Upper lobe of left lung (tissue), 6 donors: ENCODE measurements at regions not wholly inside any gene's neighbourhood (a gene's known extent, or its start where the extent isn't known, plus 50 kb on each side); places are given as distances from the start of the nearest gene placed in this dataset.
A peak's percentile ranks its signal among the peaks of the same experiment; 100 is the strongest.

Experiments
- ATAC-seq, 2 donors: fragments of 200-7000 bp; cut with Tn5 transposase; one replicate each; pipeline ENCODE4 v1.9.1; 2022; ENCODE audit warnings: mild to moderate bottlenecking in 2 of 2, moderate library complexity in 2 of 2; ENCODE audit not compliant: low FRiP score in 2 of 2
- DNase-seq, 2 donors: peaks; one replicate each; pipeline ENCODE4 v3.0.0-alpha.2; 2019 to 2020
- H3K27ac ChIP-seq, 4 donors: fragments of 200-600 bp; sonication (generic); one replicate each; pipeline ENCODE4 v1.5.1; 2016 to 2019
- H3K27me3 ChIP-seq, 4 donors: fragments of 200-600 bp; sonication (generic); one replicate each; pipeline ENCODE4 v1.5.1; 2017 to 2019
- H3K36me3 ChIP-seq, 4 donors: fragments of 200-600 bp; sonication (generic); one replicate each; pipeline ENCODE4 v1.5.1; 2016 to 2019
- H3K4me1 ChIP-seq, 4 donors: fragments of 200-600 bp; sonication (generic); one replicate each; pipeline ENCODE4 v1.5.1; 2018 to 2019
- H3K4me3 ChIP-seq, 4 donors: fragments of 200-600 bp; sonication (generic); one replicate each; pipeline ENCODE4 v1.5.1; 2017 to 2019; ENCODE audit warnings: mild to moderate bottlenecking in 2 of 4, moderate library complexity in 1 of 4
- H3K9me3 ChIP-seq, 4 donors: fragments of 200-600 bp; sonication (generic); one replicate each; pipeline ENCODE4 v1.5.1; 2018 to 2019
- CTCF ChIP-seq, 6 experiments: fragments of 450-650 bp in 4 of 6; fragments of 200-600 bp in 2 of 6; sonication (generic) in 2 of 6; IDR thresholded peaks; one replicate each; pipeline ENCODE4 v1.5.1; 2016 to 2019; ENCODE audit warnings: antibody characterized with exemption in 6 of 6
- EP300 ChIP-seq, 4 donors: sonication (generic); formaldehyde crosslinking; IDR thresholded peaks; one replicate each; pipeline ENCODE4 v1.5.1; 2017; ENCODE audit warnings: antibody characterized with exemption in 4 of 4, control low read depth in 2 of 4
- POLR2A ChIP-seq, 4 donors: fragments of 450-650 bp; IDR thresholded peaks; one replicate each; pipeline ENCODE4 v1.5.1; 2016 to 2017; ENCODE audit warnings: antibody characterized with exemption in 4 of 4, mild to moderate bottlenecking in 2 of 4
- POLR2AphosphoS5 ChIP-seq, 2 donors: sonication (generic); formaldehyde crosslinking; IDR thresholded peaks; one replicate each; pipeline ENCODE4 v1.5.1; 2017; ENCODE audit warnings: antibody characterized with exemption in 2 of 2
- WGBS, 2 donors: methylation state at CpG; one replicate each; pipeline ENCODE4 v1.1.5; 2017 to 2018; 5-methylcytosine and 5-hydroxymethylcytosine counted together
- donor health status: DM: no; HTN: no; CAD: no; lungs with moderate emphysema.
- donor health status: DM: no; HTN: yes; CAD: no; lungs with severe emphysema.

- H3K4me1 ChIP-seq = no peaks in the 10 kb centered on the region
- WGBS, 2 donors = 84 to 85% methylated on average over 13 of the region's 14 CpGs
- TF ChIP-seq POLR2A (IDR thresholded peaks at IDR 0.05) (no peak), POLR2AphosphoS5 (IDR thresholded peaks at IDR 0.05) (no peak), EP300 (IDR thresholded peaks at IDR 0.05) (no peak), CTCF (IDR thresholded peaks at IDR 0.05) (no peak)
- no peaks in the 10 kb centered on the region for H3K27me3 ChIP-seq
- H3K9me3 ChIP-seq = no peaks in the 10 kb centered on the region
- DNase-seq (peak in 1 of 2 donors; percentile 37), ATAC-seq (no peak)
- H3K4me3 ChIP-seq = no peak overlapping the region
- no peaks in the 10 kb centered on the region for H3K36me3 ChIP-seq
- no peak overlapping the region for H3K27ac ChIP-seq
Measured at GRCh38 chr1:4461726-4462290, 192.6 kb upstream of the AJAP1 start.

- peak in 1 of 2 donors; percentile 65 for DNase-seq
- ATAC-seq = no peak
- Histone ChIP-seq H3K4me1 (no peaks in the 10 kb centered on the region), H3K9me3 (no peaks in the 10 kb centered on the region), H3K4me3 (no peak overlapping the region), H3K27ac (no peak overlapping the region), H3K27me3 (no peaks in the 10 kb centered on the region), H3K36me3 (no peaks in the 10 kb centered on the region)
- 69 to 72% methylated on average over 12 to 13 of the region's 13 CpGs for WGBS, 2 donors
- TF ChIP-seq CTCF (IDR thresholded peaks at IDR 0.05) (no peak), POLR2AphosphoS5 (IDR thresholded peaks at IDR 0.05) (no peak), POLR2A (IDR thresholded peaks at IDR 0.05) (no peak), EP300 (IDR thresholded peaks at IDR 0.05) (no peak)
Measured at GRCh38 chr1:4462831-4463484, 191.5 kb upstream of the AJAP1 start.

- Histone ChIP-seq H3K27ac (no peak overlapping the region), H3K4me1 (no peaks in the 10 kb centered on the region), H3K9me3 (no peaks in the 10 kb centered on the region), H3K4me3 (no peak overlapping the region), H3K27me3 (no peaks in the 10 kb centered on the region), H3K36me3 (no peaks in the 10 kb centered on the region)
- peak in 1 of 2 donors; percentile 30 for ATAC-seq
- no peak for TF ChIP-seq EP300 (IDR thresholded peaks at IDR 0.05)
- no peak for TF ChIP-seq POLR2AphosphoS5 (IDR thresholded peaks at IDR 0.05)
- TF ChIP-seq CTCF (IDR thresholded peaks at IDR 0.05) = no peak
- TF ChIP-seq POLR2A (IDR thresholded peaks at IDR 0.05) = no peak
- 73 to 76% methylated on average over 5 to 9 of the region's 9 CpGs for WGBS, 2 donors
- peak in 1 of 2 donors; percentile 53 for DNase-seq
Measured at GRCh38 chr1:4463631-4464030, 190.8 kb upstream of the AJAP1 start.

GRCh38 chr1:4464478-4464877 is 189.9 kb upstream of the AJAP1 start:
- Histone ChIP-seq H3K9me3 (no peaks in the 10 kb centered on the region), H3K27me3 (no peaks in the 10 kb centered on the region), H3K27ac (no peak overlapping the region), H3K4me3 (no peak overlapping the region), H3K36me3 (no peaks in the 10 kb centered on the region), H3K4me1 (no peaks in the 10 kb centered on the region)
- DNase-seq (no peak), ATAC-seq (no peak)
- no peak for TF ChIP-seq POLR2AphosphoS5 (IDR thresholded peaks at IDR 0.05)
- TF ChIP-seq POLR2A (IDR thresholded peaks at IDR 0.05) = no peak
- no peak for TF ChIP-seq EP300 (IDR thresholded peaks at IDR 0.05)
- WGBS, 2 donors = 85 to 86% methylated on average over 3 of the region's 3 CpGs

- Histone ChIP-seq H3K4me3 (no peak overlapping the region), H3K9me3 (no peaks in the 10 kb centered on the region), H3K27me3 (no peaks in the 10 kb centered on the region), H3K4me1 (no peaks in the 10 kb centered on the region), H3K27ac (no peak overlapping the region), H3K36me3 (no peaks in the 10 kb centered on the region)
- DNase-seq (no peak), ATAC-seq (no peak)
- 80 to 82% methylated on average over 5 to 8 of the region's 8 CpGs for WGBS, 2 donors
- TF ChIP-seq CTCF (IDR thresholded peaks at IDR 0.05) (no peak), POLR2A (IDR thresholded peaks at IDR 0.05) (no peak), POLR2AphosphoS5 (IDR thresholded peaks at IDR 0.05) (no peak), EP300 (IDR thresholded peaks at IDR 0.05) (no peak)
Measured at GRCh38 chr1:4467241-4467640, 187.2 kb upstream of the AJAP1 start.
